Kidney tubule cell (primary cell): ENCODE measurements at regions not wholly inside any gene's neighbourhood (a gene's known extent, or its start where the extent isn't known, plus 50 kb on each side); places are given as distances from the start of the nearest gene placed in this dataset.
"Not testable (repeated sequence)": the region's sequence is repeated elsewhere in the genome, so short reads cannot be mapped to it uniquely, and the experiment has no call there.

ENCODE experiments used
- DNase-seq: peaks from one replicate; pipeline ENCODE4 v3.0.0-alpha.2; 2018; ENCODE audit warnings: low spot score

DNA sequence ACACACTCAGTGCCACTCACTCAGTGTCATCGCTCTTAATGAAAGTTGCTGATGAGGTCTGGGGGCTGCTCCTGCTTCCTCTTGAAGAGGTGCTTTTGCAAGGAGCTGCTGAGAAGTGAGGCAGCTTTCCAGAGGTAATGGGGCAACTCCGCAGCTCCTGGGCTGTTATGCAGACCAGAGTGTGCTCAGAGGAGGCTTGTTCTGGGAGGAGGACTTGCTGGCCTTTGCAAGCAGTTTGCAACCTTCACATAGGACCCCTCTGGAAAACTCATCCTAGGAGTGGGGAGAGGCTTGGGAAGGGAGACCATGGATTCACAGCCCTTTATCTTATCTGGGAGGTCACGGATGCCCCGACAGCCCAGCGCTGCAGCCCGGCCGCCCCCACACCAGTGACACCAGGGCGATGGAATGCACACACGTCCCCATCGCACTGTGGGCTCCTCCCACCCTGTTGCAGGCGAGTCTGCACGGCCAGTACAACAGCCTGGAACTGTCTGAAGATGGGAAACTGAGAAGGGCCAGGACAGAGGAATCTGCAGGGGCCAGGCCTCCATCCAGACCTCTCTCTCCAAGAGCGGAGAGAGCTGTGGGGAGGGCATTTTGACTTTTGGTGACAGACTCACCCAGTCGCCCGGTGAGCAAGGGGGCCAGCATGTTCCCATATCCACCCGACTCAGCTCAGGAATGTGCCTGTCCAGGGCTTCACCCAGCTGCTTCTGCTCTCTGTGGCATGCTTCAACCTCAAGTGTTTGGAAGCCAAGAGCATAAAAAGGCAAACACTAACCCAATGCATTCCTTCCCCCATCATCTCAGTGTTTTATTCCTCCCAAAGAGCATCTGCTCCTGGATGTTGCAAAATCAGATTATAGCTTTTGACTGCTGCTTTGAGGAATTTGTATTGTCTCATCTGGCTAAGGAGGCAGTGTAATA is 78.6 kb upstream of the ZNF469 start:
- DNase-seq, result peak; percentile 62

- no peak for DNase-seq
Observed at GRCh38 chr16:88305176-88305575, 77.6 kb upstream of the ZNF469 start.

- no peak for DNase-seq
Observed at GRCh38 chr16:88306411-88306810, 76.3 kb upstream of the ZNF469 start.

DNA sequence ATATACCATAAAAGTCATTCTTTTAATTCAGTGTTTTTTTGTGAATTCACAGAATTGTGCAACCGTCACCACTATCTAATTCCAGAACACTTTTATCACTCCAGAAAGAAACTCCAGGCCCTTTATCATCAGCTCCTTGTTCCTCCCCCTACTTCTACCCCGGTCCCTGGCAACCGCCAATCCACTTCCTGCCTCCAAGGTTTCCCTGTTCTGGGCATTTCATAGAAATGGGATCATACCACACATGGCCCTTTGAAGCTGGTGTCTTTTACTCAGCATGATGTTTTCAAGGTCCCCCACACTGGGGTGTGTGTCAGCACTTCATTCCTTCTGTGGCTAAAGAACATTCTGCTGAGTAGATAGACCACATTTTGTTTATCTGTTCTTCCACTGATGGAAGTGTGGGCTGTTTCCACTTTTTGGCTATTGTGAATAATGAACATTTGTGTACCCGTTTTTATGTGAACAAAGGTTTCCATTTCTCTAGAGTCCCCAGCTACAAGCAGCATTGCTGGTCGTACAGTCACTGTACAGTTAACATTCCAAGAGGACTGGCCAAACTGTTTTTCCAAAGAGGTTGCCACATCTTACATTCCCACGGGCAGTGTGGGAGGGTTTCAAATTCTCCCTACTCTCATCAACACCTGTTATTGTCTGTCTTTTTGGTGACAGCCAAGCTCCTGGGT is 75.8 kb upstream of the ZNF469 start:
- peak; percentile 67 for DNase-seq

DNA sequence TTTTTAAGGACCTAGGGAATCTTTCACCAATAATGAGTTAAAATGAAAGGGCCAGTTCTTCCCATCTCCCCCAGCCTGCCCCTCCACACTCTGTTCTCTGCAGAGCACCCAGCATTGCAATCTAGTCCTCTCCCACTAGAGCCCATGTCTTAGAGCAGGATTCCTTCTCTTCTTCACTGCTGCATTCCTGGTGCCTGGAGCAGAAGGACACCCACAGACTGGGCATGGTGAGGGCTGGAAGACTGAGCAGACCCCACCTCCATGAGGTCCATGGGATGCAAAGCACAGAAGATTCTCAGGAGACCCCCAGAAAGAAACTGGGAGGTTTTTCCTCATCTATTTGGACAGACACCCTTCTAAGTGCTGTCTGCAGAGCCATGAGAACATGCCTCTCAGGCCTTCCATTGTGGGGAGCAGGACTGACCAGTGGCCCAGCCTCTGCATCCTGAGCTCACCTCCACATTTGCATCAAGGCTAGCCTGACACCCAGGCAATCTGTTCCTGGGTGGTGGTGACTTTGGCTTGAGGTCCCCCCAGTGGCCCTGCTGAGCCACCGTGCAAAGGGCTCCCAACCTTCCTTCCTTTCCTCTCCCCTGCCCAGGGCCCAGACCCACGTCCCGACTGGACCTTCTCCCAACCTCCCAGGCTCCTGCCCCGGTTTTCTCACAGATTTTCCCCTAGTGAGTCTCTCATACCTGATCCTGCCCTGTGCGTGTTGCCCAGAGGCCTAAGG is 74.2 kb upstream of the ZNF469 start:
- DNase-seq, result no peak

DNA sequence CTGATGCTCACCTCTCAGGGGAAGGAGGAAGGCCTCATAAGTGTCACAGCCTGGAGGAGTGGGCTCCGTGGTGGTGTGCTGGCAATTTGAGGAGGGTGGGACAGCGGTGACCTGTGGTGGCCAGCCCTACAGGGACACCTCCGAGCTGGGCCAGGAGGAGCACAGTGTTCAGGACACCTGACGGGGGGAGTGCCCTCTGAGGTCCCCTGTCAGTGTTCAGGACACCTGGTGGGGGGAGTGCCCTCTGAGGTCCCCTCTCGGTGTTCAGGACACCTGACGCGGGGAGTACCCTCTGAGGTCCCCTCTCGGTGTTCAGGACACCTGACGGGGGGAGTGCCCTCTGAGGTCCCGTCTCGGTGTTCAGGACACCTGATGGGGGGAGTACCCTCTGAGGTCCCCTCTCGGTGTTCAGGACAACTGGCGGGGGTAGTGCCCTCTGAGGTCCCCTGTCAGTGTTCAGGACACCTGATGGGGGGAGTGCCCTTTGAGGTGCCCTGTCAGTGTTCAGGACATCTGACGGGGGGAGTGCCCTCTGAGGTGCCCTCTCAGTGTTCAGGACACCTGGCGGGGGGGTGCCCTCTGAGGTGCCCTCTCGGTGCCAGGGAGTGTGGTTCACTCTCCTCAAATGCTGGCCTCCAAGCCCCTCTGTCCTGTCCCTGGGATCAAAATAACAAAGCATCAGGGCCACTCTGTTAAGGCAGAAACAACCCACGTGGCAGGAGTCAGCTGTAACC is 73.4 kb upstream of the ZNF469 start:
- DNase-seq, result no peak

GRCh38 chr16:88309908-88310265 is 72.9 kb upstream of the ZNF469 start:
- no peak for DNase-seq

DNA sequence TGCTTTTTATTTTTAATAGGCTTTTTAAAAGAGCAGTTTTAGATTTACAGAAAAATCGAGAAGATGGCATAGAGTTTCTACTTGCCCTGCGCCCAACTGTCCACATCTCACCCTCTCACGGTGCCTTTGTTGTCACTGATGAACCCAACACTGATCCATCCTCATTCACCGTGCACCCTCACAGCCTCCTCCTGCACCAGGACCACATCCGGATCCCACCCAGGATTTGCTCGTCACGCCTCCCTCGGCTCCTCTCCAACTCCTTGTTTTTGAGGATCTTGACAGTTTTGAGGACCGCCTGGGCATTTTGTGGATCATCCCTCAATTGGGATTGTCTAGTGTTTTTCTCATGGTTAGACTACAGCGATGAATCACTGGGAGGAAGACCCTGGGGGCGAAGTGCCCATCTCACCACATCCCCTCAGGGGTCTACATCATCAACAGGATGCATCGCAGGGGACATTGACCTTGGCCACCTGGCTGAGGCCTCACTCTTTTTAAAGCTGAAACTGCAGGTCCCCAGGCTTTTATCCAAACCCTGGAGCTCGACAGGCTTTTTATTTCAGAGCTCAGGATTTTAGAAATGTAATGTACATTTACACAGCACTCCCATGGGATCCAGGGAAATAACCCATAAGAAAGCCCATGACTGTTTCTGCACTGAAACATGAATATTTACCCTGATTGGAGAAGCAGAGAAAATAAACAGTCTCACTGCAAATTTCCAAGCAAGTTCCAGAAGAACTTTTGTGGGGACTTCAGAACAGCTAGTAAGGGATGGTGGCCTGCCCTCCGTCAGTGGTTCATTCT is 71.8 kb upstream of the ZNF469 start:
- no peak for DNase-seq

DNA sequence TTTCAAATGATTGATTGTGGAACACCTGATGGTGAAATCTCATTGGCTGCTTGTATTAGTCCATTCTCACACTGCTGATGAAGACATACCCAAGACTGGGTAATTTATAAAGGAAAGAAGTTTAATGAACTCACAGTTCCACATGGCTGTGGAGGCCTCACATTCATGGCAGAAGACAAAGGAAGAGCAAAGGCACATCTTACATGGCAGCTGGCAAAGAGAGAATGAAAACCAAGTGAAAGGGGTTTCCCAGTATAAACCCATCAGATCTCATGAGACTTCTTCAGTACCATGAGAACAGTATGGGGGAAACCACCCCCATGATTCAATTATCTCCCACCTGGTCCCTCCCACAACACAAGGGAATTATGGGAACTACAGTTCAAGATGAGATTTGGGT is 70.9 kb upstream of the ZNF469 start:
- not testable (repeated sequence) for DNase-seq

DNA sequence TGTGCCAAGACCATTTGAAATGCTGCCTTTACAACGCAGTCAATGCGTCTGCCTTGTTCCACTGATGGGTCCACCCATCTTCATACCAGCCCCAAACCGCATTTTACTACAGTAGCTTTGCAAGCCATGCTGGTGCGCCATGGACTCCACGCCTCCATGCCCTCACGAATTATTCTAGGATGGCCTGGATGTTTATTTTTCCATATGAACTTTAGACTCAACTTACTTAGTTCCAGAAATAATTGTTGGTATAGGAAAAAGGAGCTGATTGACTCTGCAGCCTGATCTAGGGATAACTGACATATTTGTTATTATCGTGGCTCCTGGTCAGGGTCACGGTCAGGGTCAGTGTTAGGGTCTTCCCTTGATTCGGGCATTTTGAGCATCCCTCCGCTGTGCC is 70.0 kb upstream of the ZNF469 start:
- DNase-seq, result no peak

- DNase-seq, result no peak
Observed at GRCh38 chr16:88314991-88315542, 67.7 kb upstream of the ZNF469 start.

GRCh38 chr16:88315543-88316105 is 67.1 kb upstream of the ZNF469 start:
- DNase-seq, result peak; percentile 58

DNA sequence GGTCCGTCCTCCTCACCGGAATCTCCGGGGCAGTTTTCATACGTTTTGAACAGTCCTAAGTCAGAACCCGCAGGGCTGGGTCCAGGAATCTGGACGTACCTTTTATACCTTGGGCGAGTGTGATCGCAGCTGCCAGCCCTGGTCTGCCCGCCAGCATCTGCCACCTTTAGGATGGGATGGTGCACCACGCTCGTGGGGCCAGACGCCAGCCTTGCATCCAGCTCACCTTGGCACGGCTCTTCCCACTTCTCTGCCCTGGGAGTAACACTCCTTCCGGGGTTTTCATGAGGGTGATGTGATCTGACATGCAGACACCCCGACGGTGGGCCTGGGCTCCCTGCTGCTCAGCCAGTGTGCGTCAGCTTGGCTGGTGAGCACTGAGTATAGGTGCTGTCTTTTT is 66.6 kb upstream of the ZNF469 start:
- no peak for DNase-seq

DNA sequence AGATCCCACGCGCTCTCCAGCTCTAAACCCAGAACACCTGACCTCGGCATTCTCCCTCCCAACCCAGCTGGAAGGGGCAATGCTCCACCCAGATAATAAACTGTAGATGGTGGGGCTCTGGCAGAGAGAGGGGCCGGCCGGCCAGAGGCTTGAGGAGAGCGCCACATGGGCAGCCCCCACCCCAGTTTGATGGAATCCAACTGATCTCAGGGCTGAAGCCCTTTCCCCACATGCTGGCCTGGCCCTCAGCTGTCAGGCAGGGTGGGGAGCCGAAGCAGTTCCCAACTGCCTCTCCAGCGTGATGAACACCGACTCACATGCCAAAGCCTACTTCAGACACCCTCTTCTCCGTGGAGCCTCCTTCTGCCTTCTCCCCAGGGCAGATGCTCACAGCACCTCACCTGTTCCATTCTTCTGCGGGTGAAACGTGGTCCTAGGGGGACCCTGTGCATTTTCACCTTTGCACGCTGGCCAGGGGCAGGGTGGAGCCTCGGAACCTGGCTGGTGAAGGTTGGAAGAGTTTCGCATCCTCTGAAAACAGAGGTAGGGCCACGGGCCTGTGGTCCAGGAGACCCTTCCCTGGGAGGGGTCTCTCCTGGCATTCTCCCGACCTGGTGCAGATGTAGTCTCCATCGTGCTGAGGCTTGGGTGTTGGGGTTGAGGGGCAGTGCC is 65.7 kb upstream of the ZNF469 start:
- DNase-seq, result no peak

DNA sequence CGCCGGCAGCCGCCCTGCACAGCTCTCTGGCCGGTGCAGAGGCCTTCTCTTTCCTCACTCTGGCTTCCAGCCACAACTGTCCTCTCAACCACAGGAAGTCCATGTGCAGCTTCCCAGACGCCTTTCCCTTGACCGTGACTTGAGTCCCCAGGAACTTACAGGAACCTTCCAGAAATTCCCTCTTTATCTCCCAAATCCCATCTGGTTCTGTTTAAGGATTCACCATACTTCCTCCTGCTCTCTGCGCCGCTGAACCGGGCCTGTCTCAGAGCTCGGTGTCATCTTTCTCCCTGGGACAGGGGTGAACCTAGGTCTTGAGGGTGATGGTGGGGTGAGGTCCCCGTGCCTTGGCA is 65.2 kb upstream of the ZNF469 start:
- no peak for DNase-seq

- no peak for DNase-seq
Observed at GRCh38 chr16:88318051-88318450, 64.7 kb upstream of the ZNF469 start.

- DNase-seq, result no peak
Observed at GRCh38 chr16:88318521-88318920, 64.2 kb upstream of the ZNF469 start.

DNA sequence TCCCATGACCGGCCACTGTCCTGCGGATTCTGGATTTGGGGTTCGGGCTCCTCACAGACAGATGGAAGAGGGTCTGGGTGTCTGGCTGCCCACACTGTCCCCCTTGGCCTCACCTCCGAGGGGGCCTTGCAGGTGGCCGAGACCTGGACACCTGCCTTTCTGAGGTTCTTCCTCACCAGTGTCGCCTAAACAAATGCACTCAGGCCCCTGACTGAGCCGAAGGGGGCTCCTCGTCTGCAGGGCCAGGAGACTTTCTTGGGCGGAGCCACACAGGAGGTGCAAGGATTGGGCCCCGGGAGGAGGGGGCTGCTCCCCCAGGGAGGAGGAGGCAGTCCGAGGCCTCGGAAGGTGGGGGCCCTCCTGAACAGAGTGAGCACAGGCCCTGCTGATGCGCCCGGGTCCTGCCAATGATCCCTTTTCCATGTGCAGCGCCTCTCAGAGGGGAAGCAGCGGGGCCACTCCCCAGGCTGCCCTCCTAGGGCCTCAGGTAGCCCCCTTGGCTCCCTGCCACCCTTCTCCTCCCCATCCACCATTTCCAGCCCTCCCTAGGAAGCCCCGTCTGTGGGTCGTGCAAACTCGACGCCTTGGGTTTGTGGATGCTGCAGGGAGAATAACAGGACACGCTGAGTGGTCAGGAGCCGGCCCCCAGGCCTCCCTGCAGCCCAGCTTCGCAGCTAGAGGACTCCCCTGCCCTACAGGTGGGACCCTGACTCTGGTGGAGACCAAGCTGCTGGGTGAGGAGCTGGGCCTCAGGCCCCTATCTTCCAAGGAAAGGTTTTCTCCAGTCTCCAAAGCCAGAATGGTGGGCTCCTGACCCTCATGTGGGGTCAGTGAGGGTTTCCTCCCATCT is 63.4 kb upstream of the ZNF469 start:
- DNase-seq, result no peak

- no peak for DNase-seq
Observed at GRCh38 chr16:88320947-88321634, 61.7 kb upstream of the ZNF469 start.
